ENCODE measurements at regions not wholly inside any gene's neighbourhood (a gene's known extent, or its start where the extent isn't known, plus 50 kb on each side); places are given as distances from the start of the nearest gene placed in this dataset.

DNA sequence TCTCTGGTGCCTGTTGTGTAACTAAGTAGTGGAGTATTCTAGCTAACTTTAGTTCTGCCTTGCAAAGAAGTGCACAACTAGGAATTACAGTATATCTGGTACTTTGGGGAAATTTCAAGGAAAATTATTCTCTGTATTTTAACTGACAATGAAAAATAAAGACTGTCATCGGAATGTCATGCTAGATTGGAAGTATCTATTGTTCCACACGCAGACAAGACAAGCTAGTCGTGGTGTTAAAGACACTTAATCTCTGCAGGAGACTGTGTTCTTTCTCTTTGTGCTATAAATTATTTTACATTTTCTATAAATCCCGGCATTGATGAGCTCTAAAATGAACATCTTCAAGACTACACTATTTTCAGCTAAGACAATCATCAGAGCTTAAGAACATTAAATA lies 1068.8 kb upstream of the ADGRL4 start:
- no peak for DNase-seq

DNA sequence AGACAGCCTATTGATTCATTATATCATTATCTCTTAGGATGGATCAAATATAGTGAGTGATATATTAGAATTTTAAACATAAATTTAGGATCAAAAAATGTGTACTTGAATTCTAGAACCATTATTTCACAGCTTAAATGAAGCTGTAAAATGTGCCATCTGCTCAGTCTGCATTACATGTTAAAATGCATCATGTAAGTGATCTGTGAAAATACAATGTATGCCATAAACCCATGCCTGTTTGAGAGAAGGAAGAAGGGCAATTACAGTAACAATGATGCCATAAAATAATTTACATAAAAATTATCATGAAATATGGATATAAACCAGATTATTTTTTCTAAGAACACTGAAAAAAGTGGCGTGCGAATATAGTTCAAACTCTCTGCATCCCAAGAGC lies 1066.0 kb upstream of the ADGRL4 start:
- DNase-seq = no peak

- no peak for DNase-seq
These were observed 1059.5 kb upstream of the ADGRL4 start for GRCh38 chr1:80066060-80066459.

GRCh38 chr1:80064524-80064923 lies 1058.0 kb upstream of the ADGRL4 start:
- no peak for DNase-seq

DNA sequence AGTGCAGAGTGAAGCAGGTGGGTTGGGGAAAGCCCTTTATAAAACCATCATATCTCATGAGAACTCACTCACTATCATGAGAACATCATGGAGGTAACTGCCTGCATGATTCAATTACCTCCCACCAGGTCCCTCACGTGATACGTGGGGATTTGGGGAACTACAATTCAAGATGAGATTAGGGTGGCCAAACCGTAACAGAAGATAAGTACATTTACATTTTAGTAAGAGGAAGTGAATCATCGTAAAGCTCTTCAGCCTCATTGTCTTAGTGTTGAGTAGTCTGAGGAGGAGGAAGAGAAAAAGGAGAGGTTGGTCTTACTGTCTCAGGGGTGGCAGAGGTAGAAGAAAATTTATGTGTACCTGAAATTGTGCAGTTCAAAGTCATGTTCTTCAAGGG lies 1053.4 kb upstream of the ADGRL4 start:
- DNase-seq = no peak

DNA sequence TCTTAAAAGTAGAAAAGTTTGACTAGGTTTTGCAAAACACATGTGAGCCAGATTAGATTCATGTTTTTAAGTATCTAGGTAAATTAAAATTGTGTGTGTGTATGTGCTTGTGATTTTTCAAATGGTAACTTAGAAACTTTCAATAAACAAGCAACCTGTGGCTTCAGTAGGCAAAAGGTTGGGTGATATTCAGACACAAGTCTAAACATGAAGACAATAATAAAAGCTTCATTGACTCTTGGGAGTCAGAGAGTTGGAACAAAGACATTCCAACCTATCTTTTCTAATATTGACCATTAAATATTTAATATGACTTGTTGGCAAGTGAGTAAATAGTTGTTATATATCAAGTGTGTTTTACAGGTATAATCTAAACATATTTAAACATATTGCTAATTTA lies 1049.6 kb upstream of the ADGRL4 start:
- DNase-seq = no peak

GRCh38 chr1:80054129-80054528 lies 1047.6 kb upstream of the ADGRL4 start:
- no peak for DNase-seq

DNA sequence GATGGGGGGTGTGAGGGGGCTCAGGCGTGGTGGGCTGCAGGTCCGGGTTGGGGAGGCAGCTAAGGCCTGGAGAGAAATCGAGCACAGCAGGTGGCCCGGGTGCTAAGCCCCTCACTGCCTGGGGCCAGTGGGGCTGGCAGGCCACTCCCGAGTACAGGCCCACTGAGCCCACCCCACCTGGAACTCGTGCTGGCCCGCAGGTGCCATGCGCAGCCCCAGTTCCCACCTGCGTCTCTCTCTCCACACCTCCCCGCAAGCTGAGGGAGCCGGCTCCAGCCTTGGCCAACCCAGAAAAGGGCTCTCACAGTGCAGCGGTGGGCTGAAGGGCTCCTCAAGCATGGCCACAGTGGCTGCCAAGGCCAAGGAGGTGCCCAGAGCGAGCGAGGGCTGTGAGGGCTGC lies 1047.1 kb upstream of the ADGRL4 start:
- DNase-seq = no peak

DNA sequence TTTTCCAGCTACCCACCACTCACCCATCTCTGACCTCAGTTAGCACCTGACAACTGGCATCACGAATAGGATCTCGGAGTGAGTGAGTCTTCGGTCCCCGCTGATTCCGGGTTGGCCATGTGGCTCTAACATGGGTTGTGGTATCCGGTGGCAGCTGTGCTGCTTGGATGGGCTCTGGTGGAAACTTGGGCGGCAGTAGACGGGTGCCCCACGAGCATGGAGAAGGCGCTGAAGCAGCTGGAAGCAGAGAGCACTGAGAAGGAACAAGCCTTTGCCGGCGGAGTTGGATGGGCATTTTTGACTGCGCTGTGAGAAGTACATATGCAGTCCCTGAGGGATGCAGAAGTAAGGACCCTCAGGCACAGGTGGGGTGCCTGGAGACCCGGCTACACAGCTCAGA lies 1044.0 kb upstream of the ADGRL4 start:
- no peak for DNase-seq

DNA sequence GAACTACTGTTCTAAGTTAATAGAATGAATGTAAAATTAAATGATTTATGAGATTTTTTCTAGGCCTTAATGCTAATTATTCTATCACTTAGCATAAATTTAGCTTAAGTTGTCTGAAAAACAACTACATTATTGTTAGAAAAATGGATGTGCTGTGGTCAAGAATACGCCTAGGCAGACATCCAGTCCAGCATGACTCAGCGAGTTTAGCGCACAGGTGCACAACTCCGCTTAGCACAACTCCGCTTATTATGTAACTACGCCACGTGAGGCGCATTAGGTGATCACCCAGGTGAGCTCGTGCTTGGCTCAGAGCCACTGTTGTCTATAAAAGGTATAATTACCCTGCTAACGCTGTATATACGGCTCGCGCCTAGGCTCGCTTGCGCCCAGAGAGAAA lies 1043.6 kb upstream of the ADGRL4 start:
- DNase-seq = no peak

GRCh38 chr1:80048716-80049115 lies 1042.2 kb upstream of the ADGRL4 start:
- no peak for DNase-seq

DNA sequence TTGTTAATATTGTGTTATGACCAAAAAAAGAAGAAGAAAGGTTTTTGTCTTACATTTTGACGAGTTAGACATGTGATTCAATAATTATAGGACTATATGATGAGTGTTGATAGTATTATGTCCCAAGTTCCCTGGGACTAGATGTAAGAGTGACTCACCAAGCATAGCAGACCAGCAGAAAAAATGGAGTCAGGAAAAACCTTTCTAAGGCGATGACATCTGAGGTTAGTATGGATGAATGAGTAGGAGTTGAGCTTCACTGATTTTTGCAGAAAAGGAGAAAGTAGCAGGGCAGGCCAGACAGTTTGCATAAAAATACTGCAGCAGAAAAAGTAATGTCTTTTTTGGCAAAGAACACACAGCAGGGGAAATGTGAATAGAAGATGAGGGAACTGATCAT lies 1041.3 kb upstream of the ADGRL4 start:
- DNase-seq = no peak

DNA sequence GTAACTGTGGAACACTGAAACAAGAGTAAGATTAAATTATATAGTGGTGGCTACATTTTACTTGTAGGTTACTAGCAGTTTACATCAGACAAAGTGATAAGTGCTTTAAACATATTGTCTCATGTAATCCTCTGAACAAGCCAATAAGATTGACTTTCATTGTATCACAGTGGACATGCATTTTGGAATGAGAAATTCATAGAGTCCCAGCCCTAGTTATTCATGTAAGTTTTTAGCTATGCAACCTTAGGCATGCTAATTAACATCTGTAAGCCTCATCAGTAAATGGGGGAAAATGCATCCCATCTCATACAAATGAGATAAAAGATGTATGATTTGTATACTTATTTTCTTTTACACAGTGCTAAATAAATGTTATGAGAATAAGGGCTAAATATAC lies 1038.1 kb upstream of the ADGRL4 start:
- no peak for DNase-seq

DNA sequence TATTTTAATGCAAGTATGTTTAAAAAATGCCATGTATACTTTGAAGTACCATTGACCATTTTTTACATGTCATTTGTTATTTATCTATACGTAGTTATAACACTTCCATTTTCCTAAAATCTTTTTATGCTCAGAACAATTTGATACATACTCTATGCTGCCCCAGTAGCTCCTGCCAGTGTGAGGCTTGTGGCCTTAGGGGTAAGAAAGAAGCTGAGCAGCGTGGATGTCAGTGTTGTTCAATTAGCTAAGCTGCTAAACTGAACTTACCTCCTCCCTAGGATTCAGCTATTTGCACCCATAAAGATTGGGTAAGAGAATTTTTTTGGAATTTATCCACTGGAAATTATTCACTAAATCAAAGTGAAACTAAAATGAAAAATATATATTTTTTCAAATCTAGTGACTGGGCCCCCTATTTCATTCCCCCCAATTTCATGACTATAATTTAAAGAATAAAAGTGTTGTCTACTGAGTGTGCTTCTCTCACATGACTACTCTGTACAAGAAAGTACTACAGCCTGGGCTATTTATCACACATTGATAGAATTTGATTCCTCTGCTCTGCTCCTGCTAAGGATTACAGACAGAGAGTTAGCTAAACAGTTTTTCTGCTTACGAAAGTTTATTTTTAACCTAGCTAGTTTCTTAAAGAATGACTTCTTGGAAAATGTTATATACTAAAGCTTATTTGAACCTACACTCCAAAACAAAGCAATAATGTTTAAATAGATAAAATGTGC lies 1030.3 kb upstream of the ADGRL4 start:
- no peak for DNase-seq

DNA sequence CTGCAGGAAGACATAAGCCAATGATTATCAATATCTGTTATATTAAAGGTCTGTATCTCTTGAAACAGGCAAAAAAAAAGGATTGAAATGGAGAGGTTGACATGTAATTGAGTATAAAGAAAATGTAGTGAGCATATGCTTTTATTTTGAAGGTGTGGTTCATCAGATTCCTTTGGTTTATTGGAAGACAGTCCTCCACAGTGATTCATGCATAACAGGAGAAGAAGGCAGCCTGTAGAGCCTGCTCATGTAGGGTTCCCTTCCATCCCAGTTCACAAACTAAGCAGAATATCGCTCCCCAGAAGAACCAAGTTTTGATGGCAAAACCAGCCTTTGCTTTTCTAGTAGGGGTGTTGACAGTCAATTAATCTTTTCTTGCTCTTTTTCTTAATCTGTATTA lies 1016.8 kb upstream of the ADGRL4 start:
- DNase-seq = no peak

GRCh38 chr1:80021891-80022290 lies 1015.4 kb upstream of the ADGRL4 start:
- no peak for DNase-seq

GRCh38 chr1:80018348-80018747 lies 1011.8 kb upstream of the ADGRL4 start:
- DNase-seq = no peak

DNA sequence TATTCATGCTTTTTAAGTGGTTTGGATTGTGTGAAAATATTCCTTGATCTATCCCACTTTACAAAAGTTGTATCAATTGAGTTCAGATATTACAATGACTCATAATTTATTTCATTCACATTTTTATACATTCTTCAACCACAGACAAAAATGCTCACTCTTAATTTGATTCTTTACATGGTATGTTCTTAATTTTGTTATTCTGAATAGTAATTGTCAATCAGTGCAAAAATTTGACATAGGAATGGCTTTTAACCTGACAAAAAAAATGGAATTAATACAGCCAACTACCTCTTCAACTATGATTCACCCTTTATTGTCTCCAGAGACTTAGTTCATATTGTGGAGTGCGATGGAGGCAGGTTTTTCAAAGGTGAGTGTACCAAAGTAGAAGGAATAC lies 1002.4 kb upstream of the ADGRL4 start:
- DNase-seq = no peak

DNA sequence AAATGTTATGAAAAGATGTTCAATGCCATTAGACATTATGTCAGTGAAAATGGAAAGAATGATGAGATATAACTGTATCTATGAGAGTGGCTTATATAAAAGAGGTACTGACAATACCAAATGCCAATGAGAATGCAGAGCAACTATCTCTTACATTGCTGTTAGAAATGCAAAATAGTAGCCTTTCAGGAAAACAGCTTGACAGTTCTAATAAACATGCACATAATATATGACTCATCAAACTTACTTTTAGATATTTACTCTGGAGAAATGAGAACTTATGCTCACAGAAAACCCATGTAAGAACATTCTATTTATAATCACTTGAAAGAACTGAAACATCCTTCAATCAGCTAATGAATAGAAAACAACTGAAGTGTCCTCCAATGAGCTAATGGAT lies 996.7 kb upstream of the ADGRL4 start:
- no peak for DNase-seq

GRCh38 chr1:79988401-79988800 lies 981.9 kb upstream of the ADGRL4 start:
- DNase-seq = no peak

- DNase-seq = no peak
These were observed 975.7 kb upstream of the ADGRL4 start for GRCh38 chr1:79982211-79982610.

DNA sequence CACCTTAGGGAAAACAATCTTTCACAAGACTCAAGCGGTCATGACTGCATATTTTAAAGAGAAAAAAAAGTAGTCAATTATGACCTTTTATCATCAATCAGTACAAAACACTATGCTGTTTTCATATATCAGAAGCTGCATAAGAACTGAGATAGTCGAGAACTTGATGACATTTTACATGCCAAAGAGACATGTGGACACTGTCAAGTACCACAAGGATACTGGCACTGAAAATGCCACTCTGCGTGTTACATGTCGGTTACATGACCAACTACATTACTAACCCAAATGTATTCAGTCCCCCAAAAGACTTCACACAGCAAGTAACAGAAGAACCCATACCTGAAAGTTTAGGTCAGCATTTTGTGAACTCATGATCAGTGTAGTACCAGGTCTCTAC lies 975.0 kb upstream of the ADGRL4 start:
- DNase-seq = no peak

DNA sequence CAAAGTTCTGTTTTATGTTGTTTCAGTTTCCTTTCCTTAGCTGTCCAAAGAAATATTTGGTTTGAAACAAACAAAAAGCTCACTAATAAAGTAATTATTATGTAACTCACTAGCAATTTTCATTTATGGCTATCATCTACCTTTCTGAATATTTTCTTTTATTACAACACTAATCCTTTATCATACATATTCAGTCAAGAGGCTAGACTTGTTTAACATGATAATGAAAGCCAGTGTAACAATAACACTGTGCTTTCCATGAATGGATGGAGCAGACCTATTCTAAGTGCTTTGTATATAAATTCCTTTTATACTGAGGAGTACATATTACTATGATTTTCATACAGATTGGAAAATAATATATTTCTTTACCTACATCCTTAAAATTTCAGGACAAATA lies 972.8 kb upstream of the ADGRL4 start:
- DNase-seq = no peak

DNA sequence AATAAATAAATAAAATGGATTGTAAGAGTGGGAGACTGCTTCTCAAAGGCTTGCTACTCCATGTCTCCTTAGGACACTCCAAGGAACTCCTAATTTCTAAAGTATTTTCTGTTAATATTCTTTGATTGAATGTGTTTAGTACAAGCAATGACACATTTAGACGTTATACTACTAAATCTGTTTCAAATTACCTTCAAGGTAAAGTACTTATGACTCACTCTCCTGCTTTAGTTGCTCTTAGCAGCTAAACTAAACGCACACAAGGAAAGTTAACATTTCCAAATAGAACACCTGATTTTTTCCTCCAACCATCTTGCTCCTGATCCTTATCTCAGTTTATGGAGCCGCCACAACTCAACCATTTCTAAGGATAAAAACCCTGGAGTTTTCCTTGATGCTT lies 969.8 kb upstream of the ADGRL4 start:
- no peak for DNase-seq

DNA sequence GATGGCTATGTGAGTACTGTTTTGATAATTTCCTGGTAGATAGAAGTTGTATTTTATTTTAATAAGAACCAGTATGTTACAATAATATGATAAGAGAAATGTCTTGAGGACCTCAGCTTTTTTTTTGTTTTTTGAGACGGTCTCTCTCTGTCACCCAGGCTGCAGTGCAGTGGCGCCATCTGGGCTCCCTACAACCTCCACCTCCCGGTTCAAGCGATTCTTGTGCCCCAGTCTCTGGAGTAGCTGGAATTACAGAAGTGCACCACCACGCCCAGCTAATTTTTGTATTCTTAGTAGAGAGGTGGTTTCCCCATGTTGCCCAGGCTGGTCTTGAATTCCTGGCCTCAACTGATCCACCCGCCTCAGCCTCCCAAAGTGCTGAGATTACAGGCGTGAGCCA lies 968.1 kb upstream of the ADGRL4 start:
- DNase-seq = no peak

DNA sequence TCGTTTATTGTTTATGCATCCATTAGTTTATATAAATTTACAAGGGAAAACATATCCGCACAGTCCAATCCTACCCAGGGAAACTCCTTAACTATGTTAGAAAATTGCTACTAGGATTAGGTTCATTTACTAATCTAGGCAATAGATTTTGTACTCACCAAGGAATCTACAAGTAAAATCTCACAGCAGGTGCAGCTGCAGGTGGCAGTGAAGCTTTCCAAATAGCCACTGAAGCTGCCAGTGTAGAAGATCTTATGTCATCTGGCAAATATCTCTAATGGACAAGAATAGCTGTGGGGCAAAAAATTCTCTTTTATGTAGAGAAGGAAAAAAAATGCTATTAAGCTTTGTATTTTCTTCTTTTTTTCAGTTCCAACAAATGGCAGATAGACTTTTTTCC lies 963.4 kb upstream of the ADGRL4 start:
- no peak for DNase-seq
